ENCODE measurements at regions not wholly inside any gene's neighbourhood (a gene's known extent, or its start where the extent isn't known, plus 50 kb on each side); places are given as distances from the start of the nearest gene placed in this dataset.

DNA sequence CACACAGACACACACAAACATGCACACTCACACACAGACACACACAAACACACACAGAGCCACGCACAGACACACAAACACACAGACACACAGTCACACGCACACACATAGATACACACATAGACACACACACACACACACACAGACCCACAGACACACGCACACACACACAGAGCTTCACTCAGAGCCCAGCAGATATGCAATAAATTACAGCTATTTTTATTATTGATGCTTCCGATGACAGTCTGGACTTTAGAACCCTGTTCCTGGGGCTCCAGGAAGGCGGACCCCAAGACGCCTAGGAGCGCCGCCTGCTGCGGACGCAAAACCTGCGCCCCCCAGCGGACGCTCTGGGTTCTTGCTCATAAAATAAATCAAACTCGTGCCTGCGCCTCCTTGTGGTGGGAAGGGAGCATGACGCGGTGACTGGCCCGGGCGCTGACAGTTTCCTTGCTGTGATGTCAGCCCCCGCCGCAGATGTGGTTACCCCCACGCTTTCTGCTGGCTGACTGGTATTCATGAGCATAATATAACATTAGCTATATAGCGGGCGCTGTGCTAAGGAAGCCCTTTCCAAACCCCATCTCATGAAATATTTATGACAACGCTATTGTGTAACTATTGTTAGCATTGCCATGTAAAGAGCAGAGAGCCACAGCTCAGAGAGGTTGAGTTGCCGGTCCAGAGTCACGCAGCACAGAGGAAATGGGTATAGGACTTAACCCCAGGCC lies 64.4 kb upstream of the TM9SF2 start:
- DNase-seq, result peak; percentile 97 to 99

GRCh38 chr13:99439048-99439447 lies 62.2 kb upstream of the TM9SF2 start:
- no peak for DNase-seq

- DNase-seq, result no peak
Measured at GRCh38 chr13:99439850-99440604, 61.2 kb upstream of the TM9SF2 start.

DNA sequence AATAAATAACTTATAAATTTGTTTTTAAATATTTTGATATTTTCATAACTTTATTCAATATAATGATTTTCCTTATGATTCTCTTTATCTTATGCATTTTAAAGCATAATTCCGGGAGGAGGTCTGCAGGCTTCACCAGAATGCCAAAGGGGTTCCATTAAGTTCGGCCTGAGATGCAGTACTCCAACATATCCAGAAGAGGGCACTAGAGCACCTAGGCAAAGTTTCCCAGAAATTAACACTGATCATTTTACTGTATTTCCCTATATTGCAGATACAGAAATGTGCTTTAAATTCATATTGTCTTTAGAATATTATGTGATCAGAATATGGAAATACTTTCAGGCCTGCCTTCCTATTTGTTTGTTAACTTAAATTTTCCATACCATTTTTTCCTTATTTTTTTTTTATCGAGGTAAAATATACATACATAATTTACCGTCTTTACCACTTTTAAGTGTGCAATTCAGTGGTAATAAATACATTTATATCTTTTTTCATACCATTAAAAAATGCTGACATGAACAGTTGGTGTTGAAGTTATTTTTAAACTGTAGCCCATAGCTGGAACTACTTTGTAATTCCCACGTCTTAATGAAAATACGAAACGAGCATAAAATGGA lies 58.9 kb upstream of the TM9SF2 start:
- peak; percentile 38 to 92 for DNase-seq

DNA sequence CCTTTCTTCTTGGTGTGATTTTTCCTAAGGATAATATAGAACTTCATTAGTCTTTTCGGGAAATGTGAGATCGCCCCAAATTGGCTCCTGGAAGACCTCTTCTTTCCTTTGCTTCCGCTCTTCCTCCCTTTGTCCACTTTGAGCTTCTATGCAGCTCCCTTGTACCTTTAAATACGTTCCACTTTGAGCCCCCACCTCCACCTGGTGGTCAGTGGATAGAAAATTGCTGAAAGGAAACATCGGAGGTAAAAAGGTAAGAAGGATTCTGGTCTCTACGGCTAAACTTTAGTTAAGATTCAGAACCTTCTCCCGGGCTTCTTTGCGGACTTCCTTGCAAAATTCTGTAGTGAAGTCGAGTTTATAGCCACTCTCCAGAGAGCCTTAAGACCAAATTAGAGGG lies 55.0 kb upstream of the TM9SF2 start:
- DNase-seq, result no peak

GRCh38 chr13:99448546-99448945 lies 52.7 kb upstream of the TM9SF2 start:
- DNase-seq, result no peak

- no peak for DNase-seq
Measured at GRCh38 chr13:99450416-99450815, 50.9 kb upstream of the TM9SF2 start.
